ENCODE measurements at regions not wholly inside any gene's neighbourhood (a gene's known extent, or its start where the extent isn't known, plus 50 kb on each side); places are given as distances from the start of the nearest gene placed in this dataset.

GRCh38 chr11:92852946-92853345 lies 116.5 kb upstream of the MTNR1B start:
- no peak overlapping the region for H3K4me3 ChIP-seq
- H3K4me1 ChIP-seq = no peaks in the 10 kb centered on the region
- peaks cover 0 to 4% (median 0%) of the 10 kb centered on the region in 9 donors for H3K27me3 ChIP-seq
- intact Hi-C loops (cut with DNase I) = no loop called here
- TF ChIP-seq POLR2A (IDR thresholded peaks at IDR 0.05) = no peak
- no peak for TF ChIP-seq CTCF (IDR thresholded peaks at IDR 0.05)
- WGBS, 4 donors = 79 to 86% (median 83%) methylated on average over 4 to 7 of the region's 7 CpGs
- ATAC-seq (no peak), DNase-seq (peak in 1 of 5 donors; percentile 28)
- no peaks in the 10 kb centered on the region for H3K9me3 ChIP-seq
- no peaks in the 10 kb centered on the region for H3K36me3 ChIP-seq
- H3K27ac ChIP-seq = no peak overlapping the region

GRCh38 chr11:92854162-92854561 lies 115.3 kb upstream of the MTNR1B start:
- peak in 1 of 4 donors; percentile 34 for ATAC-seq
- Histone ChIP-seq H3K36me3 (no peaks in the 10 kb centered on the region), H3K9me3 (no peaks in the 10 kb centered on the region), H3K27ac (no peak overlapping the region), H3K4me3 (no peak overlapping the region), H3K27me3 (peaks cover 0 to 4% (median 0%) of the 10 kb centered on the region in 9 donors), H3K4me1 (no peaks in the 10 kb centered on the region)
- intact Hi-C loops (cut with DNase I) = no loop called here
- WGBS, 4 donors = 79 to 83% (median 81%) methylated on average over 5 of the region's 5 CpGs
- TF ChIP-seq POLR2A (IDR thresholded peaks at IDR 0.05) (no peak), CTCF (IDR thresholded peaks at IDR 0.05) (no peak)
- no peak for DNase-seq

GRCh38 chr11:92854952-92855351 lies 114.5 kb upstream of the MTNR1B start:
- DNase-seq (no peak), ATAC-seq (no peak)
- H3K36me3 ChIP-seq = no peaks in the 10 kb centered on the region
- no peaks in the 10 kb centered on the region for H3K9me3 ChIP-seq
- H3K4me1 ChIP-seq = no peaks in the 10 kb centered on the region
- WGBS, 4 donors = 54 to 67% (median 66%) methylated on average over 3 of the region's 3 CpGs
- H3K4me3 ChIP-seq = no peak overlapping the region
- peaks cover 0 to 4% (median 0%) of the 10 kb centered on the region in 9 donors for H3K27me3 ChIP-seq
- no peak overlapping the region for H3K27ac ChIP-seq
- intact Hi-C loops (cut with DNase I) = no loop called here
- TF ChIP-seq CTCF (IDR thresholded peaks at IDR 0.05) (no peak), POLR2A (IDR thresholded peaks at IDR 0.05) (no peak)

GRCh38 chr11:92855607-92856405 lies 113.6 kb upstream of the MTNR1B start:
- ATAC-seq (no peak), DNase-seq (no peak)
- no peak overlapping the region for H3K27ac ChIP-seq
- no peaks in the 10 kb centered on the region for H3K4me1 ChIP-seq
- intact Hi-C loops (cut with DNase I) = no loop called here
- H3K36me3 ChIP-seq = no peaks in the 10 kb centered on the region
- H3K9me3 ChIP-seq = no peaks in the 10 kb centered on the region
- H3K27me3 ChIP-seq = peaks cover 0 to 4% (median 0%) of the 10 kb centered on the region in 9 donors
- 70 to 72% (median 71%) methylated on average over 2 of the region's 2 CpGs for WGBS, 4 donors
- TF ChIP-seq POLR2A (IDR thresholded peaks at IDR 0.05) = no peak
- no peak for TF ChIP-seq CTCF (IDR thresholded peaks at IDR 0.05)
- no peak overlapping the region for H3K4me3 ChIP-seq

All from heart left ventricle (tissue), 16 donors.